Stromal cell of bone marrow (primary cell): ENCODE measurements at regions not wholly inside any gene's neighbourhood (a gene's known extent, or its start where the extent isn't known, plus 50 kb on each side); places are given as distances from the start of the nearest gene placed in this dataset.

Source experiments
- DNase-seq: peaks from one replicate; pipeline ENCODE4 v3.0.0-alpha.2; 2012; ENCODE audit warnings: low read depth

GRCh38 chr18:24989760-24990593 lies 362.0 kb downstream of the ZNF521 start:
- DNase-seq = no peak

- no peak for DNase-seq
Measured at GRCh38 chr18:24990671-24991134, 361.3 kb downstream of the ZNF521 start.

GRCh38 chr18:24991141-24992060 lies 360.6 kb downstream of the ZNF521 start:
- DNase-seq = no peak

GRCh38 chr18:24992491-24992890 lies 359.5 kb downstream of the ZNF521 start:
- no peak for DNase-seq

GRCh38 chr18:24993628-24994027 lies 358.3 kb downstream of the ZNF521 start:
- no peak for DNase-seq

- peak; percentile 28 for DNase-seq
Measured at GRCh38 chr18:24995056-24995455, 356.9 kb downstream of the ZNF521 start.

GRCh38 chr18:24995755-24996154 lies 356.2 kb downstream of the ZNF521 start:
- DNase-seq = no peak

- DNase-seq = no peak
Measured at GRCh38 chr18:24999650-25000267, 352.2 kb downstream of the ZNF521 start.

- DNase-seq = no peak
Measured at GRCh38 chr18:25001803-25002202, 350.2 kb downstream of the ZNF521 start.

GRCh38 chr18:25005541-25006403 lies 346.2 kb downstream of the ZNF521 start:
- DNase-seq = peak; percentile 65

GRCh38 chr18:25010623-25011374 lies 341.2 kb downstream of the ZNF521 start:
- no peak for DNase-seq
